Activated T-cell treated with anti-CD3 and anti-CD28 coated beads, Interleukin-2, amount 50 U/mL, for 4 hours (primary cell): ENCODE measurements at regions not wholly inside any gene's neighbourhood (a gene's known extent, or its start where the extent isn't known, plus 50 kb on each side); places are given as distances from the start of the nearest gene placed in this dataset.
"Not testable (repeated sequence)": the region's sequence is repeated elsewhere in the genome, so short reads cannot be mapped to it uniquely, and the experiment has no call there.

Experiments
- ATAC-seq, 2 donors: fragments of 200-7000 bp; cut with Tn5 transposase; one replicate each; pipeline ENCODE4 v1.10.0; 2021
- DNase-seq: peaks from one replicate; pipeline ENCODE4 v3.0.0-alpha.2; 2020
- H3K27me3 Mint-ChIP-seq: one replicate; pipeline ENCODE4 v1.8.0; 2021; ENCODE audit warnings: low read depth, mixed read lengths
- H3K36me3 Mint-ChIP-seq: one replicate; pipeline ENCODE4 v1.8.0; 2022; ENCODE audit warnings: mixed read lengths; ENCODE audit not compliant: insufficient read depth
- H3K4me1 Mint-ChIP-seq: one replicate; pipeline ENCODE4 v1.8.0; 2021; ENCODE audit warnings: low read depth, mixed read lengths
- H3K4me3 Mint-ChIP-seq: one replicate; pipeline ENCODE4 v1.8.0; 2021; ENCODE audit warnings: mild to moderate bottlenecking, moderate library complexity, mixed read lengths
- H3K9me3 Mint-ChIP-seq: one replicate; pipeline ENCODE4 v1.8.0; 2021; ENCODE audit warnings: mixed read lengths

GRCh38 chr9:41623666-41624065 lies 434.5 kb upstream of the ZNG1F start:
- not testable (repeated sequence) for DNase-seq, H3K36me3 Mint-ChIP-seq, H3K4me3 Mint-ChIP-seq, H3K27me3 Mint-ChIP-seq, H3K4me1 Mint-ChIP-seq, ATAC-seq, H3K9me3 Mint-ChIP-seq

- H3K9me3 Mint-ChIP-seq, H3K27me3 Mint-ChIP-seq, ATAC-seq, H3K4me1 Mint-ChIP-seq, DNase-seq, H3K36me3 Mint-ChIP-seq, H3K4me3 Mint-ChIP-seq: not testable (repeated sequence)
Observed at GRCh38 chr9:41619254-41619653, 430.1 kb upstream of the ZNG1F start.

GRCh38 chr9:41606961-41607547 lies 417.9 kb upstream of the ZNG1F start:
- not testable (repeated sequence) for H3K4me3 Mint-ChIP-seq, DNase-seq, H3K36me3 Mint-ChIP-seq, H3K4me1 Mint-ChIP-seq, H3K27me3 Mint-ChIP-seq, H3K9me3 Mint-ChIP-seq, ATAC-seq

GRCh38 chr9:41565572-41565971 lies 376.5 kb upstream of the ZNG1F start:
- H3K4me1 Mint-ChIP-seq, H3K27me3 Mint-ChIP-seq, H3K36me3 Mint-ChIP-seq, H3K9me3 Mint-ChIP-seq, H3K4me3 Mint-ChIP-seq, DNase-seq, ATAC-seq: not testable (repeated sequence)
